ENCODE measurements at regions not wholly inside any gene's neighbourhood (a gene's known extent, or its start where the extent isn't known, plus 50 kb on each side); places are given as distances from the start of the nearest gene placed in this dataset.

- no peak overlapping the region for H3K9ac ChIP-seq (ENCODE audit: extremely low read depth, low read length, poor library complexity, severe bottlenecking)
- no peaks in the 10 kb centered on the region for H3K9me3 Mint-ChIP-seq
- H3K4me1 ChIP-seq (ENCODE audit: control insufficient read depth, insufficient read depth, low read length): no peaks in the 10 kb centered on the region
- no peaks in the 10 kb centered on the region for H3K27me3 ChIP-seq (ENCODE audit: control insufficient read depth, insufficient read depth, low read length, poor library complexity, severe bottlenecking)
- no peaks in the 10 kb centered on the region for H3K4me1 Mint-ChIP-seq
- no peak overlapping the region for H3K27ac Mint-ChIP-seq
- H3K27me3 Mint-ChIP-seq (ENCODE audit: insufficient read depth): no peaks in the 10 kb centered on the region
- H3K4me3 Mint-ChIP-seq: no peak overlapping the region
- H3K36me3 Mint-ChIP-seq (ENCODE audit: low read depth): no peaks in the 10 kb centered on the region
- H3K27ac ChIP-seq (ENCODE audit: low read depth, low read length): no peak overlapping the region
- no peaks in the 10 kb centered on the region for H3K36me3 ChIP-seq (ENCODE audit: control insufficient read depth, insufficient read depth, low read length)
- H3K9me3 ChIP-seq (ENCODE audit: control insufficient read depth, low read length): no peaks in the 10 kb centered on the region
- WGBS, 2 experiments (ENCODE audit: insufficient coverage in 1 of 2, insufficient read length in 1 of 2): 94 to 100% methylated on average over 1 of the region's 1 CpG
- no peak for DNase-seq
- TF ChIP-seq CTCF (conservative IDR thresholded peaks at IDR 0.05): no peak
- H3K4me3 ChIP-seq (ENCODE audit: low read length): no peak overlapping the region
Observed at GRCh38 chr5:5602554-5602953, 180.1 kb downstream of the ICE1 start.

- Histone ChIP-seq H3K4me3 (ENCODE audit: low read length) (no peak overlapping the region), H3K4me1 (ENCODE audit: control insufficient read depth, insufficient read depth, low read length) (no peaks in the 10 kb centered on the region), H3K27me3 (ENCODE audit: control insufficient read depth, insufficient read depth, low read length, poor library complexity, severe bottlenecking) (no peaks in the 10 kb centered on the region), H3K9ac (ENCODE audit: extremely low read depth, low read length, poor library complexity, severe bottlenecking) (no peak overlapping the region), H3K9me3 (ENCODE audit: control insufficient read depth, low read length) (no peaks in the 10 kb centered on the region), H3K36me3 (ENCODE audit: control insufficient read depth, insufficient read depth, low read length) (no peaks in the 10 kb centered on the region), H3K27ac (ENCODE audit: low read depth, low read length) (no peak overlapping the region)
- no peak overlapping the region for H3K4me3 Mint-ChIP-seq
- H3K27me3 Mint-ChIP-seq (ENCODE audit: insufficient read depth): no peaks in the 10 kb centered on the region
- WGBS, 2 experiments (ENCODE audit: insufficient coverage in 1 of 2, insufficient read length in 1 of 2): 87 to 94% methylated on average over 3 to 8 of the region's 8 CpGs
- no peaks in the 10 kb centered on the region for H3K9me3 Mint-ChIP-seq
- no peaks in the 10 kb centered on the region for H3K4me1 Mint-ChIP-seq
- no peak for TF ChIP-seq CTCF (conservative IDR thresholded peaks at IDR 0.05)
- no peak for DNase-seq
- H3K27ac Mint-ChIP-seq: no peak overlapping the region
- no peaks in the 10 kb centered on the region for H3K36me3 Mint-ChIP-seq (ENCODE audit: low read depth)
Observed at GRCh38 chr5:5598547-5599113, 176.2 kb downstream of the ICE1 start.

GRCh38 chr5:5593391-5593790 is 170.9 kb downstream of the ICE1 start:
- no peaks in the 10 kb centered on the region for H3K4me1 ChIP-seq (ENCODE audit: control insufficient read depth, insufficient read depth, low read length)
- no peak for TF ChIP-seq CTCF (conservative IDR thresholded peaks at IDR 0.05)
- Mint-ChIP-seq H3K27ac (no peak overlapping the region), H3K27me3 (ENCODE audit: insufficient read depth) (no peaks in the 10 kb centered on the region), H3K9me3 (no peaks in the 10 kb centered on the region), H3K4me3 (no peak overlapping the region), H3K36me3 (ENCODE audit: low read depth) (no peaks in the 10 kb centered on the region), H3K4me1 (no peaks in the 10 kb centered on the region)
- H3K27ac ChIP-seq (ENCODE audit: low read depth, low read length): no peak overlapping the region
- H3K27me3 ChIP-seq (ENCODE audit: control insufficient read depth, insufficient read depth, low read length, poor library complexity, severe bottlenecking): no peaks in the 10 kb centered on the region
- H3K36me3 ChIP-seq (ENCODE audit: control insufficient read depth, insufficient read depth, low read length): no peaks in the 10 kb centered on the region
- no peak overlapping the region for H3K9ac ChIP-seq (ENCODE audit: extremely low read depth, low read length, poor library complexity, severe bottlenecking)
- no peak overlapping the region for H3K4me3 ChIP-seq (ENCODE audit: low read length)
- no peak for DNase-seq
- no peaks in the 10 kb centered on the region for H3K9me3 ChIP-seq (ENCODE audit: control insufficient read depth, low read length)
